IPS-18a (cell line): ENCODE measurements at regions not wholly inside any gene's neighbourhood (a gene's known extent, or its start where the extent isn't known, plus 50 kb on each side); places are given as distances from the start of the nearest gene placed in this dataset.
A peak's percentile ranks its signal among the peaks of the same experiment; 100 is the strongest.
"Not testable (repeated sequence)": the region's sequence is repeated elsewhere in the genome, so short reads cannot be mapped to it uniquely, and the experiment has no call there.

Experiments used
- H3K27ac ChIP-seq: one replicate; pipeline ENCODE4 v1.5.1; 2013; ENCODE audit warnings: low read length
- H3K27me3 ChIP-seq: one replicate; pipeline ENCODE4 v1.6.1; 2013; ENCODE audit warnings: mild to moderate bottlenecking, low read length; ENCODE audit not compliant: control insufficient read depth, insufficient read depth
- H3K36me3 ChIP-seq: one replicate; pipeline ENCODE4 v1.6.1; 2013; ENCODE audit warnings: low read depth, low read length; ENCODE audit not compliant: control insufficient read depth
- H3K4me1 ChIP-seq: one replicate; pipeline ENCODE4 v1.6.1; 2013; ENCODE audit warnings: low read depth, low read length; ENCODE audit not compliant: control insufficient read depth
- H3K4me3 ChIP-seq: one replicate; pipeline ENCODE4 v1.5.1; 2013; ENCODE audit warnings: low read length
- H3K9ac ChIP-seq: one replicate; pipeline ENCODE4 v1.6.1; 2013; ENCODE audit warnings: mild to moderate bottlenecking, low read length, moderate library complexity
- H3K9me3 ChIP-seq: one replicate; pipeline ENCODE4 v1.6.1; 2013; ENCODE audit warnings: low read depth, low read length; ENCODE audit not compliant: control insufficient read depth

- Histone ChIP-seq H3K36me3 (no peaks in the 10 kb centered on the region), H3K9me3 (peaks cover 5% of the 10 kb centered on the region), H3K9ac (no peak overlapping the region), H3K4me1 (no peaks in the 10 kb centered on the region), H3K27me3 (no peaks in the 10 kb centered on the region), H3K4me3 (no peak overlapping the region), H3K27ac (no peak overlapping the region)
Measured at GRCh38 chr10:83724471-83725241, 414.7 kb upstream of the GHITM start.

GRCh38 chr10:83725567-83725966 is 413.7 kb upstream of the GHITM start:
- Histone ChIP-seq H3K36me3 (no peaks in the 10 kb centered on the region), H3K27me3 (no peaks in the 10 kb centered on the region), H3K4me3 (no peak overlapping the region), H3K27ac (no peak overlapping the region), H3K9ac (no peak overlapping the region), H3K9me3 (peaks cover 5% of the 10 kb centered on the region), H3K4me1 (no peaks in the 10 kb centered on the region)

- no peaks in the 10 kb centered on the region for H3K4me1 ChIP-seq
- H3K4me3 ChIP-seq = no peak overlapping the region
- H3K9ac ChIP-seq = no peak overlapping the region
- no peaks in the 10 kb centered on the region for H3K36me3 ChIP-seq
- H3K27me3 ChIP-seq = no peaks in the 10 kb centered on the region
- H3K9me3 ChIP-seq = no peaks in the 10 kb centered on the region
- no peak overlapping the region for H3K27ac ChIP-seq
Measured at GRCh38 chr10:83734278-83734677, 405.0 kb upstream of the GHITM start.

- no peak overlapping the region for H3K27ac ChIP-seq
- no peaks in the 10 kb centered on the region for H3K27me3 ChIP-seq
Measured at GRCh38 chr10:83736008-83736407, 403.3 kb upstream of the GHITM start.

GRCh38 chr10:83750604-83751003 is 388.7 kb upstream of the GHITM start:
- H3K27me3 ChIP-seq = no peaks in the 10 kb centered on the region
- peaks cover 23% of the 10 kb centered on the region for H3K9me3 ChIP-seq
- no peak overlapping the region for H3K9ac ChIP-seq
- no peaks in the 10 kb centered on the region for H3K4me1 ChIP-seq
- no peak overlapping the region for H3K27ac ChIP-seq
- H3K4me3 ChIP-seq = no peak overlapping the region
- H3K36me3 ChIP-seq = no peaks in the 10 kb centered on the region

More at GRCh38 chr10:83736008-83736407, 403.3 kb upstream of the GHITM start:
- Histone ChIP-seq H3K4me3 (no peak overlapping the region), H3K9ac (no peak overlapping the region), H3K36me3 (no peaks in the 10 kb centered on the region), H3K9me3 (no peaks in the 10 kb centered on the region), H3K4me1 (no peaks in the 10 kb centered on the region)

GRCh38 chr10:83753490-83753889 is 385.8 kb upstream of the GHITM start:
- Histone ChIP-seq H3K9ac (no peak overlapping the region), H3K4me3 (no peak overlapping the region), H3K27me3 (peaks cover 13% of the 10 kb centered on the region), H3K9me3 (peaks cover 23% of the 10 kb centered on the region), H3K27ac (no peak overlapping the region), H3K36me3 (no peaks in the 10 kb centered on the region), H3K4me1 (no peaks in the 10 kb centered on the region)

GRCh38 chr10:83754857-83755256 is 384.5 kb upstream of the GHITM start:
- Histone ChIP-seq H3K27me3 (peaks cover 27% of the 10 kb centered on the region), H3K4me1 (peaks cover 8% of the 10 kb centered on the region), H3K36me3 (no peaks in the 10 kb centered on the region), H3K9ac (no peak overlapping the region), H3K4me3 (no peak overlapping the region), H3K27ac (no peak overlapping the region), H3K9me3 (peaks cover 21% of the 10 kb centered on the region)

GRCh38 chr10:83760142-83760541 is 379.2 kb upstream of the GHITM start:
- no peak overlapping the region for H3K9ac ChIP-seq
- H3K27me3 ChIP-seq = peaks cover 51% of the 10 kb centered on the region
- peaks cover 5% of the 10 kb centered on the region for H3K9me3 ChIP-seq
- no peak overlapping the region for H3K27ac ChIP-seq
- no peaks in the 10 kb centered on the region for H3K36me3 ChIP-seq
- peak overlapping the region; percentile 29 for H3K4me3 ChIP-seq
- H3K4me1 ChIP-seq = peaks cover 17% of the 10 kb centered on the region

GRCh38 chr10:83764666-83765065 is 374.6 kb upstream of the GHITM start:
- H3K9ac ChIP-seq = no peak overlapping the region
- peaks cover 26% of the 10 kb centered on the region for H3K27me3 ChIP-seq
- H3K4me1 ChIP-seq = peaks cover 10% of the 10 kb centered on the region
- H3K9me3 ChIP-seq = peaks cover 5% of the 10 kb centered on the region
- no peak overlapping the region for H3K4me3 ChIP-seq
- no peak overlapping the region for H3K27ac ChIP-seq
- no peaks in the 10 kb centered on the region for H3K36me3 ChIP-seq

- Histone ChIP-seq H3K4me1 (peaks cover 5% of the 10 kb centered on the region), H3K9me3 (peaks cover 5% of the 10 kb centered on the region), H3K27me3 (peaks cover 18% of the 10 kb centered on the region), H3K9ac (no peak overlapping the region), H3K36me3 (no peaks in the 10 kb centered on the region), H3K4me3 (no peak overlapping the region), H3K27ac (no peak overlapping the region)
Measured at GRCh38 chr10:83765731-83766130, 373.6 kb upstream of the GHITM start.

- no peaks in the 10 kb centered on the region for H3K9me3 ChIP-seq
- no peak overlapping the region for H3K9ac ChIP-seq
Measured at GRCh38 chr10:83769281-83769820, 370.0 kb upstream of the GHITM start.

GRCh38 chr10:83786701-83787100 is 352.6 kb upstream of the GHITM start:
- not testable (repeated sequence) for H3K9me3 ChIP-seq, H3K4me3 ChIP-seq, H3K27me3 ChIP-seq, H3K9ac ChIP-seq, H3K36me3 ChIP-seq, H3K27ac ChIP-seq, H3K4me1 ChIP-seq

More at GRCh38 chr10:83769281-83769820, 370.0 kb upstream of the GHITM start:
- H3K27me3 ChIP-seq = no peaks in the 10 kb centered on the region
- no peak overlapping the region for H3K4me3 ChIP-seq
- no peaks in the 10 kb centered on the region for H3K36me3 ChIP-seq
- H3K27ac ChIP-seq = no peak overlapping the region
- H3K4me1 ChIP-seq = peaks cover 4% of the 10 kb centered on the region
